ENCODE measurements at regions not wholly inside any gene's neighbourhood (a gene's known extent, or its start where the extent isn't known, plus 50 kb on each side); places are given as distances from the start of the nearest gene placed in this dataset.
"Not testable (repeated sequence)": the region's sequence is repeated elsewhere in the genome, so short reads cannot be mapped to it uniquely, and the experiment has no call there.

GRCh38 chr6:170003451-170004160 lies 252.2 kb downstream of the ERMARD start:
- no peak overlapping the region for H3K4me3 ChIP-seq (ENCODE audit: low read depth, low read length)
- in situ Hi-C loops (cut with HindIII; ENCODE audit: low sequenced_read_pairs), result no loop called here
- TF ChIP-seq CTCF (IDR thresholded peaks at IDR 0.05; ENCODE audit: low read depth, low read length, missing control alignments), result no peak
- no peak for DNase-seq (ENCODE audit: low read depth)

GRCh38 chr6:170003027-170003426 lies 251.6 kb downstream of the ERMARD start:
- TF ChIP-seq CTCF (IDR thresholded peaks at IDR 0.05; ENCODE audit: low read depth, low read length, missing control alignments), result no peak
- in situ Hi-C loops (cut with HindIII; ENCODE audit: low sequenced_read_pairs), result no loop called here
- no peak for DNase-seq (ENCODE audit: low read depth)
- no peak overlapping the region for H3K4me3 ChIP-seq (ENCODE audit: low read depth, low read length)

GRCh38 chr6:170001782-170002181 lies 250.4 kb downstream of the ERMARD start:
- in situ Hi-C loops (cut with HindIII; ENCODE audit: low sequenced_read_pairs); DNase-seq (ENCODE audit: low read depth); H3K4me3 ChIP-seq (ENCODE audit: low read depth, low read length): not testable (repeated sequence)

GRCh38 chr6:170000071-170000843 lies 248.8 kb downstream of the ERMARD start:
- TF ChIP-seq CTCF (IDR thresholded peaks at IDR 0.05; ENCODE audit: low read depth, low read length, missing control alignments), result no peak
- no peak for DNase-seq (ENCODE audit: low read depth)
- no peak overlapping the region for H3K4me3 ChIP-seq (ENCODE audit: low read depth, low read length)
- in situ Hi-C loops (cut with HindIII; ENCODE audit: low sequenced_read_pairs), result no loop called here

GRCh38 chr6:169999367-169999766 lies 247.9 kb downstream of the ERMARD start:
- no peak for DNase-seq (ENCODE audit: low read depth)
- in situ Hi-C loops (cut with HindIII; ENCODE audit: low sequenced_read_pairs), result no loop called here
- TF ChIP-seq CTCF (IDR thresholded peaks at IDR 0.05; ENCODE audit: low read depth, low read length, missing control alignments), result no peak

GRCh38 chr6:169998457-169998856 lies 247.0 kb downstream of the ERMARD start:
- in situ Hi-C loops (cut with HindIII; ENCODE audit: low sequenced_read_pairs), result no loop called here
- DNase-seq (ENCODE audit: low read depth), result no peak
- TF ChIP-seq CTCF (IDR thresholded peaks at IDR 0.05; ENCODE audit: low read depth, low read length, missing control alignments), result no peak
- no peak overlapping the region for H3K4me3 ChIP-seq (ENCODE audit: low read depth, low read length)

More at GRCh38 chr6:169999367-169999766, 247.9 kb downstream of the ERMARD start:
- no peak overlapping the region for H3K4me3 ChIP-seq (ENCODE audit: low read depth, low read length)

- DNase-seq (ENCODE audit: low read depth), result no peak
- no peak for TF ChIP-seq CTCF (IDR thresholded peaks at IDR 0.05; ENCODE audit: low read depth, low read length, missing control alignments)
- no peak overlapping the region for H3K4me3 ChIP-seq (ENCODE audit: low read depth, low read length)
- in situ Hi-C loops (cut with HindIII; ENCODE audit: low sequenced_read_pairs), result no loop called here
These were observed 246.5 kb downstream of the ERMARD start for GRCh38 chr6:169997930-169998218.

Measured in astrocyte of the cerebellum (primary cell).